OCI-LY7 (cell line): ENCODE measurements at regions not wholly inside any gene's neighbourhood (a gene's known extent, or its start where the extent isn't known, plus 50 kb on each side); places are given as distances from the start of the nearest gene placed in this dataset.

ENCODE experiments used
- CTCF ChIP-seq: fragments of 200-600 bp; sonication (generic); conservative IDR thresholded peaks from 2 replicates; pipeline ENCODE4 v1.5.1; 2014; ENCODE audit warnings: mild to moderate bottlenecking, antibody characterized with exemption, low read length, moderate library complexity, mixed read lengths
- EZH2phosphoT487 ChIP-seq: fragments of 200-600 bp; sonication (generic); IDR thresholded peaks from 2 replicates; pipeline ENCODE4 v1.6.1; 2018; ENCODE audit warnings: low read depth, borderline replicate concordance, mild to moderate bottlenecking, mixed run types, antibody characterized with exemption, low read length, moderate library complexity, mixed read lengths

GRCh38 chr9:80090317-80090716 lies 518.6 kb downstream of the TLE4 start:
- TF ChIP-seq EZH2phosphoT487 (no peak), CTCF (no peak)
